Esophagus squamous epithelium (tissue), 5 donors: ENCODE measurements at regions not wholly inside any gene's neighbourhood (a gene's known extent, or its start where the extent isn't known, plus 50 kb on each side); places are given as distances from the start of the nearest gene placed in this dataset.

ENCODE experiments used
- DNase-seq: peaks from one replicate; lab custom pipeline; 2025; lab: John Stamatoyannopoulos, UW
- H3K27ac ChIP-seq, 4 donors: fragments of 200-600 bp; sonication (generic); one replicate each; pipeline ENCODE4 v1.5.1; 2016 to 2019; ENCODE audit warnings: mild to moderate bottlenecking in 1 of 4
- H3K27me3 ChIP-seq, 4 donors: fragments of 200-600 bp; sonication (generic); 1 replicate in 3 of 4; 2 replicates in 1 of 4; pipeline versions ENCODE4 v1.5.1 to v1.6.0; 2017 to 2021; ENCODE audit warnings: antibody characterized with exemption in 1 of 4
- H3K36me3 ChIP-seq, 3 donors: fragments of 200-600 bp; sonication (generic); one replicate each; pipeline ENCODE4 v1.5.1; 2016 to 2019
- H3K4me1 ChIP-seq, 3 donors: fragments of 200-600 bp; sonication (generic); one replicate each; pipeline ENCODE4 v1.5.1; 2017 to 2019
- H3K4me3 ChIP-seq, 4 donors: fragments of 200-600 bp; sonication (generic); 1 replicate in 3 of 4; 2 replicates in 1 of 4; pipeline ENCODE4 v1.5.1; 2016 to 2019; ENCODE audit warnings: mild to moderate bottlenecking in 2 of 4, moderate library complexity in 1 of 4
- H3K9me3 ChIP-seq, 3 donors: fragments of 200-600 bp; sonication (generic); one replicate each; pipeline ENCODE4 v1.5.1; 2016 to 2019
- CTCF ChIP-seq, 6 experiments: fragments of 450-650 bp in 4 of 6; fragments of 200-600 bp in 2 of 6; sonication (generic) in 2 of 6; IDR thresholded peaks; one replicate each; pipeline ENCODE4 v1.5.1; 2016 to 2019; ENCODE audit warnings: antibody characterized with exemption in 6 of 6, mild to moderate bottlenecking in 4 of 6, moderate library complexity in 4 of 6
- POLR2A ChIP-seq, 4 donors: fragments of 450-650 bp; IDR thresholded peaks; one replicate each; pipeline ENCODE4 v1.6.1; 2017; ENCODE audit warnings: antibody characterized with exemption in 4 of 4, mild to moderate bottlenecking in 4 of 4, moderate library complexity in 3 of 4
- WGBS, 2 donors: methylation state at CpG; one replicate each; pipeline ENCODE4 v1.1.5; 2018; 5-methylcytosine and 5-hydroxymethylcytosine counted together
- intact Hi-C: fragments of 100-400 bp; cut with DNase I; formaldehyde crosslinking; loops from one replicate; pipeline ENCODE4 v1.15.0; 2022
- donor health status: DM: yes; HTN: yes; CAD: no.

- Histone ChIP-seq H3K36me3 (no peaks in the 10 kb centered on the region), H3K27me3 (no peaks in the 10 kb centered on the region), H3K9me3 (no peaks in the 10 kb centered on the region), H3K27ac (no peak overlapping the region), H3K4me1 (no peaks in the 10 kb centered on the region), H3K4me3 (no peak overlapping the region)
- TF ChIP-seq POLR2A (IDR thresholded peaks at IDR 0.05) (no peak), CTCF (IDR thresholded peaks at IDR 0.05) (no peak)
- intact Hi-C loops = no loop called here
- no peak for DNase-seq
- WGBS, 2 donors = 50 to 67% methylated on average over 4 of the region's 4 CpGs
These were observed 502.8 kb upstream of the GOT2 start for GRCh38 chr16:59236804-59237458.

- Histone ChIP-seq H3K36me3 (no peaks in the 10 kb centered on the region), H3K4me1 (no peaks in the 10 kb centered on the region), H3K9me3 (no peaks in the 10 kb centered on the region), H3K27me3 (no peaks in the 10 kb centered on the region), H3K4me3 (no peak overlapping the region), H3K27ac (no peak overlapping the region)
- no peak for DNase-seq
- intact Hi-C loops = no loop called here
- no peak for TF ChIP-seq CTCF (IDR thresholded peaks at IDR 0.05)
- TF ChIP-seq POLR2A (IDR thresholded peaks at IDR 0.05) = no peak
- WGBS, 2 donors = 32 to 39% methylated on average over 2 of the region's 2 CpGs
These were observed 490.3 kb upstream of the GOT2 start for GRCh38 chr16:59224401-59224800.

- no peak overlapping the region for H3K27ac ChIP-seq
- H3K4me3 ChIP-seq = no peak overlapping the region
- no peak for DNase-seq
- WGBS, 2 donors = 14 to 29% methylated on average over 1 of the region's 1 CpG
- no peaks in the 10 kb centered on the region for H3K4me1 ChIP-seq
- H3K27me3 ChIP-seq = no peaks in the 10 kb centered on the region
- intact Hi-C loops = no loop called here
- TF ChIP-seq CTCF (IDR thresholded peaks at IDR 0.05) (no peak), POLR2A (IDR thresholded peaks at IDR 0.05) (no peak)
- no peaks in the 10 kb centered on the region for H3K9me3 ChIP-seq
- H3K36me3 ChIP-seq = no peaks in the 10 kb centered on the region
These were observed 485.9 kb upstream of the GOT2 start for GRCh38 chr16:59220011-59220410.

- WGBS, 2 donors = 43 to 57% methylated on average over 3 of the region's 3 CpGs
- no peaks in the 10 kb centered on the region for H3K36me3 ChIP-seq
- intact Hi-C loops = no loop called here
- no peak overlapping the region for H3K27ac ChIP-seq
- no peaks in the 10 kb centered on the region for H3K9me3 ChIP-seq
- no peak overlapping the region for H3K4me3 ChIP-seq
- TF ChIP-seq CTCF (IDR thresholded peaks at IDR 0.05) (no peak), POLR2A (IDR thresholded peaks at IDR 0.05) (no peak)
- no peak for DNase-seq
- H3K27me3 ChIP-seq = no peaks in the 10 kb centered on the region
- no peaks in the 10 kb centered on the region for H3K4me1 ChIP-seq
These were observed 482.2 kb upstream of the GOT2 start for GRCh38 chr16:59216291-59216690.

- no peaks in the 10 kb centered on the region for H3K27me3 ChIP-seq
- H3K36me3 ChIP-seq = no peaks in the 10 kb centered on the region
- WGBS, 2 donors = 14 to 43% methylated on average over 2 of the region's 2 CpGs
- H3K4me1 ChIP-seq = peaks cover 0 to 7% (median 0%) of the 10 kb centered on the region in 3 donors
- no peak overlapping the region for H3K27ac ChIP-seq
- H3K4me3 ChIP-seq = no peak overlapping the region
- TF ChIP-seq CTCF (IDR thresholded peaks at IDR 0.05) = no peak
- no peak for TF ChIP-seq POLR2A (IDR thresholded peaks at IDR 0.05)
- intact Hi-C loops = no loop called here
- no peaks in the 10 kb centered on the region for H3K9me3 ChIP-seq
- DNase-seq = no peak
These were observed 480.3 kb upstream of the GOT2 start for GRCh38 chr16:59214455-59214854.
